ENCODE measurements at regions not wholly inside any gene's neighbourhood (a gene's known extent, or its start where the extent isn't known, plus 50 kb on each side); places are given as distances from the start of the nearest gene placed in this dataset.

DNA sequence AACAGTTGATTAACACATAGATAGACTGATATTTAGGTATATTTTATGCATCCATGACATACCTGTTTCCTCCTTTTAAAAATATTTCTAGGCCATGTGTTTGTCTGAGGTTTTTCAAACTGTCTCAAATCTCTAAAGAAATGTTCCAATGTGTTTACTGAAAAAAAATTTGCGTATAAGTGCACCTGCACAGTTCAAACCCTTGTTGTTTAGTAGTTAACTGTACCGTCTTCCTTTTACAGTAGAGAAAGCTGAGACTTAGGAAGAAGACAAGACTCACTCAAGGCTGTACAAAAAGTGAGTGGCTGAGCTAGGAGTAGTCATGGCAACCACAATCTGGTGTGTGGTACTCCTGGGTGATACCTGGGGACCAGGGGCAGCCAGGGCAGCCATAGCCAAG is 934.6 kb downstream of the VRK1 start:
- Histone ChIP-seq H3K36me3 (ENCODE audit: low read depth) (no peaks in the 10 kb centered on the region), H3K4me3 (no peak overlapping the region), H3K4me2 (ENCODE audit: unreplicated experiment) (no peak overlapping the region), H3K27ac (no peak overlapping the region), H3K79me2 (ENCODE audit: insufficient read depth) (no peaks in the 10 kb centered on the region), H3K4me1 (ENCODE audit: insufficient read depth) (no peaks in the 10 kb centered on the region), H3K9ac (no peak overlapping the region), H2AFZ (no peak overlapping the region), H3K9me2 (ENCODE audit: insufficient read depth) (no peaks in the 10 kb centered on the region), H4K20me1 (ENCODE audit: insufficient read depth) (no peaks in the 10 kb centered on the region), H3F3A (ENCODE audit: insufficient read depth) (no peaks in the 10 kb centered on the region), H3K27me3 (replicated peaks; ENCODE audit: insufficient read depth) (no peaks in the 10 kb centered on the region), H3K9me3 (ENCODE audit: low read depth) (no peaks in the 10 kb centered on the region)
- in situ Hi-C loops (cut with MboI): no loop called here
- WGBS, 2 experiments (ENCODE audit: low coverage in 1 of 2, low lambda C conversion rate in 2 of 2, missing lambda C conversion rate in 2 of 2): 24 to 34% methylated on average over 2 of the region's 2 CpGs
- no peak for DNase-seq
- TF ChIP-seq EZH2phosphoT487 (IDR thresholded peaks at IDR 0.05; ENCODE audit: insufficient read depth, low read depth): no peak
- TF ChIP-seq EZH2 (IDR thresholded peaks at IDR 0.05; ENCODE audit: insufficient read depth, poor library complexity, severe bottlenecking): no peak

DNA sequence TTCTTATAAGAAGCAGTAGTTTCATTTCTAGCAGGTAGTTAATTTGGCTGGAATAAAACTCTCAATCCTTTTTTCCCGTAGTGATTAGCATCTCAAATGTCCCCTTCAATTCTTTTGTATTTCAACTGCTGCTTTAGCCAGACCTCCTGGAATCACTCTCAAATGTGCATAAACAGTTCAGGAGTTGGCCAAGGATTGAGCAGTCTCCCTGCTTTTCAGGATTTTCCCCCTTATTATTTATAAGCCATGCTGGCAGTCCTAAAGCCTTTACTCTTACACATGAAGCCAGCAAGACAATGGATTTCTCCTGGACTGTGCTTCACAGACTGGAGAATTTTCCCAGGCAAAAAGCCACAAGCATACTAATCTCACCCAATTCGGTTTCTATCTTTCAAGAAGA is 950.1 kb downstream of the VRK1 start:
- no peaks in the 10 kb centered on the region for H3K36me3 ChIP-seq (ENCODE audit: low read depth)
- no peak for TF ChIP-seq EZH2 (IDR thresholded peaks at IDR 0.05; ENCODE audit: insufficient read depth, poor library complexity, severe bottlenecking)
- no peak for TF ChIP-seq EZH2phosphoT487 (IDR thresholded peaks at IDR 0.05; ENCODE audit: insufficient read depth, low read depth)
- H3K27me3 ChIP-seq (replicated peaks; ENCODE audit: insufficient read depth): no peaks in the 10 kb centered on the region
- no peaks in the 10 kb centered on the region for H3F3A ChIP-seq (ENCODE audit: insufficient read depth)
- DNase-seq: no peak
- H3K4me2 ChIP-seq (ENCODE audit: unreplicated experiment): no peak overlapping the region
- no peaks in the 10 kb centered on the region for H4K20me1 ChIP-seq (ENCODE audit: insufficient read depth)
- no peaks in the 10 kb centered on the region for H3K79me2 ChIP-seq (ENCODE audit: insufficient read depth)
- no peak overlapping the region for H3K9ac ChIP-seq
- in situ Hi-C loops (cut with MboI): no loop called here
- no peaks in the 10 kb centered on the region for H3K4me1 ChIP-seq (ENCODE audit: insufficient read depth)
- WGBS, 2 experiments (ENCODE audit: low coverage in 1 of 2, low lambda C conversion rate in 2 of 2, missing lambda C conversion rate in 2 of 2): 5 to 7% methylated on average over 2 of the region's 2 CpGs
- no peak overlapping the region for H2AFZ ChIP-seq
- no peaks in the 10 kb centered on the region for H3K9me2 ChIP-seq (ENCODE audit: insufficient read depth)
- H3K4me3 ChIP-seq: no peak overlapping the region
- no peak overlapping the region for H3K27ac ChIP-seq
- no peaks in the 10 kb centered on the region for H3K9me3 ChIP-seq (ENCODE audit: low read depth)

DNA sequence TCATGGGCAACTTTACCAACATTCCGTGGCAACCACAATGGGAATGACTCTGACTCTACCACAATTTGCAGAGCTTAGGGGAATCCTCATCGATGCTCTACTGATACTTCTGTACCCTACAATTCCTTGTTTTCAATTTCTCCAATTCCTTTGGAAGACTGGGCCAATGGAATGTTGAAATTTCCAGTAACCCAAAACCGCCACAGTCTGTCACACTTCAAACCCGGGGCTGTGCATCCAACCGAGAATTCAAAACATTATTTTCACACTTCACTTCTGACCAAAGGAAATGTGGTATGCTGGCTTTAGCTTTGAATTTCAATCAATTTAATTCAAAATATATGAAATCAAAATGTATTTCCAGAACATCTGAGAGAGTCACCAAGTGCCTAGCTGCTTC is 951.4 kb downstream of the VRK1 start:
- Histone ChIP-seq H3F3A (ENCODE audit: insufficient read depth) (no peaks in the 10 kb centered on the region), H3K27me3 (replicated peaks; ENCODE audit: insufficient read depth) (no peaks in the 10 kb centered on the region), H3K4me3 (no peak overlapping the region), H3K27ac (no peak overlapping the region), H3K9me2 (ENCODE audit: insufficient read depth) (no peaks in the 10 kb centered on the region), H3K4me1 (ENCODE audit: insufficient read depth) (no peaks in the 10 kb centered on the region), H3K36me3 (ENCODE audit: low read depth) (no peaks in the 10 kb centered on the region), H2AFZ (no peak overlapping the region), H3K4me2 (ENCODE audit: unreplicated experiment) (no peak overlapping the region), H3K9me3 (ENCODE audit: low read depth) (no peaks in the 10 kb centered on the region), H3K9ac (no peak overlapping the region), H4K20me1 (ENCODE audit: insufficient read depth) (no peaks in the 10 kb centered on the region), H3K79me2 (ENCODE audit: insufficient read depth) (no peaks in the 10 kb centered on the region)
- no peak for DNase-seq
- TF ChIP-seq EZH2 (IDR thresholded peaks at IDR 0.05; ENCODE audit: insufficient read depth, poor library complexity, severe bottlenecking) (no peak), EZH2phosphoT487 (IDR thresholded peaks at IDR 0.05; ENCODE audit: insufficient read depth, low read depth) (no peak)
- in situ Hi-C loops (cut with MboI): no loop called here
- WGBS, 2 experiments (ENCODE audit: low coverage in 1 of 2, low lambda C conversion rate in 2 of 2, missing lambda C conversion rate in 2 of 2): 9 to 13% methylated on average over 5 of the region's 5 CpGs

DNA sequence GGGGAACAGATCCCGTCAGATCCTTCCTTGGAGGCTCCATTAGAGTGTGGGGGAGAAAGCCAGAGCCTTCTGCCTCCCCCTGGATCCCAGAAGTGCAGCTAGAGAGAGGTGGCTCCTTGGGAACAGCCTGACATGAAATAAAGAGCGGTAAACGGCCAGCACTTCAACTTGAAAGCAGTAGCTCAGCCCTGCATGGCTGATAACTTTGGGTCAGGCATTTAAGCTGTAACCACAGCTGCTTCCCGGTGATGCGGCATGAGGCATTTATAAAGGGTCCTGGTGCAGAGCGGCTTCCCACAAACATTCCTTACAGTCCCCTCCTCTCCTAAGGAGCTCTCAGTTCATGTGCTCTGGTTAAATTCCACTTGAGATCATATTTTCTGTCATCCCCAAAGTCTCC is 960.3 kb downstream of the VRK1 start:
- DNase-seq: no peak
- Histone ChIP-seq H3K4me3 (no peak overlapping the region), H3K27me3 (replicated peaks; ENCODE audit: insufficient read depth) (no peaks in the 10 kb centered on the region), H3K79me2 (ENCODE audit: insufficient read depth) (no peaks in the 10 kb centered on the region), H4K20me1 (ENCODE audit: insufficient read depth) (no peaks in the 10 kb centered on the region), H3F3A (ENCODE audit: insufficient read depth) (no peaks in the 10 kb centered on the region), H3K36me3 (ENCODE audit: low read depth) (no peaks in the 10 kb centered on the region), H3K4me2 (ENCODE audit: unreplicated experiment) (no peak overlapping the region), H3K9me2 (ENCODE audit: insufficient read depth) (no peaks in the 10 kb centered on the region), H3K9ac (no peak overlapping the region), H3K4me1 (ENCODE audit: insufficient read depth) (no peaks in the 10 kb centered on the region), H3K27ac (no peak overlapping the region), H3K9me3 (ENCODE audit: low read depth) (no peaks in the 10 kb centered on the region), H2AFZ (no peak overlapping the region)
- TF ChIP-seq EZH2phosphoT487 (IDR thresholded peaks at IDR 0.05; ENCODE audit: insufficient read depth, low read depth) (no peak), EZH2 (IDR thresholded peaks at IDR 0.05; ENCODE audit: insufficient read depth, poor library complexity, severe bottlenecking) (no peak)
- in situ Hi-C loops (cut with MboI): no loop called here
- 52 to 60% methylated on average over 6 of the region's 6 CpGs for WGBS, 2 experiments (ENCODE audit: low coverage in 1 of 2, low lambda C conversion rate in 2 of 2, missing lambda C conversion rate in 2 of 2)

DNA sequence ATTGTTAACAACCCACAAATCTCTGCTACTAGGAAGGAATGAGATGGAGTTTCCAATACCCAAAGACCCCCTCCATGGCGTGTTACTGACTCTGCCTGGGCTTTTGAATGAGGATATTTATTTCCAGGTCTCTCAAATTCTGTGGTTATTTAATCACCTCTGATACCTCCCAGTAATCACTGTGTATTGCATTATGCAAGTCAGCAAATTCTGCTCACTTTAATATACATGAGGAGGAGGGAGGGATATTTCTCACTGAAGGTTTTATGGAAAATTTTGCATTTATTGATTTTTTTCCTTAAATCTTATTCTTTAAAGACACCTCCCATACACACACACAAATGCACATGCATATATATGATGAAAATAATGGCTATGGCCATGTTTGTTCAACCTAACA is 962.9 kb downstream of the VRK1 start:
- Histone ChIP-seq H3K27ac (no peak overlapping the region), H4K20me1 (ENCODE audit: insufficient read depth) (no peaks in the 10 kb centered on the region), H3F3A (ENCODE audit: insufficient read depth) (no peaks in the 10 kb centered on the region), H3K36me3 (ENCODE audit: low read depth) (no peaks in the 10 kb centered on the region), H3K9ac (no peak overlapping the region), H3K4me3 (no peak overlapping the region), H3K9me2 (ENCODE audit: insufficient read depth) (no peaks in the 10 kb centered on the region), H3K9me3 (ENCODE audit: low read depth) (no peaks in the 10 kb centered on the region), H2AFZ (no peak overlapping the region), H3K79me2 (ENCODE audit: insufficient read depth) (no peaks in the 10 kb centered on the region), H3K4me1 (ENCODE audit: insufficient read depth) (no peaks in the 10 kb centered on the region), H3K4me2 (ENCODE audit: unreplicated experiment) (no peak overlapping the region), H3K27me3 (replicated peaks; ENCODE audit: insufficient read depth) (no peaks in the 10 kb centered on the region)
- in situ Hi-C loops (cut with MboI): no loop called here
- WGBS, 2 experiments (ENCODE audit: low coverage in 1 of 2, low lambda C conversion rate in 2 of 2, missing lambda C conversion rate in 2 of 2): 5 to 7% methylated on average over 1 of the region's 1 CpG
- TF ChIP-seq EZH2phosphoT487 (IDR thresholded peaks at IDR 0.05; ENCODE audit: insufficient read depth, low read depth) (no peak), EZH2 (IDR thresholded peaks at IDR 0.05; ENCODE audit: insufficient read depth, poor library complexity, severe bottlenecking) (no peak)
- DNase-seq: no peak

All from GM23248 (cell line).